NCI-H345 (cell line): ENCODE measurements at regions not wholly inside any gene's neighbourhood (a gene's known extent, or its start where the extent isn't known, plus 50 kb on each side); places are given as distances from the start of the nearest gene placed in this dataset.
A peak's percentile ranks its signal among the peaks of the same experiment; 100 is the strongest.
"Not testable (repeated sequence)": the region's sequence is repeated elsewhere in the genome, so short reads cannot be mapped to it uniquely, and the experiment has no call there.

Experiments
- DNase-seq: peaks from one replicate; lab custom pipeline; 2025; lab: John Stamatoyannopoulos, UW

- DNase-seq: no peak
Measured at GRCh38 chr10:108597657-108598319, 1325.5 kb downstream of the XPNPEP1 start.

- no peak for DNase-seq
Measured at GRCh38 chr10:108597031-108597430, 1326.3 kb downstream of the XPNPEP1 start.

- DNase-seq: no peak
Measured at GRCh38 chr10:108592956-108593355, 1330.4 kb downstream of the XPNPEP1 start.

GRCh38 chr10:108591417-108591816 lies 1331.9 kb downstream of the XPNPEP1 start:
- no peak for DNase-seq

GRCh38 chr10:108586424-108586823 lies 1336.9 kb downstream of the XPNPEP1 start:
- DNase-seq: no peak

- no peak for DNase-seq
Measured at GRCh38 chr10:108583877-108584276, 1339.4 kb downstream of the XPNPEP1 start.

- no peak for DNase-seq
Measured at GRCh38 chr10:108582888-108583287, 1340.4 kb downstream of the XPNPEP1 start.

GRCh38 chr10:108582387-108582786 lies 1340.9 kb downstream of the XPNPEP1 start:
- DNase-seq: no peak

- DNase-seq: no peak
Measured at GRCh38 chr10:108578258-108578657, 1345.1 kb downstream of the XPNPEP1 start.

GRCh38 chr10:108574233-108574632 lies 1349.1 kb downstream of the XPNPEP1 start:
- DNase-seq: no peak

GRCh38 chr10:108568824-108569223 lies 1354.5 kb downstream of the XPNPEP1 start:
- no peak for DNase-seq

- DNase-seq: no peak
Measured at GRCh38 chr10:108567899-108568752, 1355.2 kb downstream of the XPNPEP1 start.

- DNase-seq: no peak
Measured at GRCh38 chr10:108566316-108567107, 1356.8 kb downstream of the XPNPEP1 start.

GRCh38 chr10:108562105-108562504 lies 1361.2 kb downstream of the XPNPEP1 start:
- DNase-seq: no peak

- no peak for DNase-seq
Measured at GRCh38 chr10:108561649-108562048, 1361.7 kb downstream of the XPNPEP1 start.

- no peak for DNase-seq
Measured at GRCh38 chr10:108560488-108560887, 1362.8 kb downstream of the XPNPEP1 start.

GRCh38 chr10:108556186-108556585 lies 1367.1 kb downstream of the XPNPEP1 start:
- no peak for DNase-seq

GRCh38 chr10:108545921-108546320 lies 1377.4 kb downstream of the XPNPEP1 start:
- no peak for DNase-seq

- DNase-seq: peak; percentile 9
Measured at GRCh38 chr10:108544500-108545120, 1378.7 kb downstream of the XPNPEP1 start.

- DNase-seq: not testable (repeated sequence)
Measured at GRCh38 chr10:108533551-108533950, 1369.0 kb upstream of the SORCS1 start.

- no peak for DNase-seq
Measured at GRCh38 chr10:108523016-108523800, 1358.7 kb upstream of the SORCS1 start.
